NK-92 (cell line): ENCODE measurements at regions not wholly inside any gene's neighbourhood (a gene's known extent, or its start where the extent isn't known, plus 50 kb on each side); places are given as distances from the start of the nearest gene placed in this dataset.
"Not testable (repeated sequence)": the region's sequence is repeated elsewhere in the genome, so short reads cannot be mapped to it uniquely, and the experiment has no call there.

ENCODE experiments used
- DNase-seq: peaks from one replicate; lab custom pipeline; 2025; ENCODE audit not compliant: unreplicated experiment; lab: John Stamatoyannopoulos, UW

GRCh38 chr9:94033383-94033782 is 50.9 kb upstream of the PTPDC1 start:
- no peak for DNase-seq

DNA sequence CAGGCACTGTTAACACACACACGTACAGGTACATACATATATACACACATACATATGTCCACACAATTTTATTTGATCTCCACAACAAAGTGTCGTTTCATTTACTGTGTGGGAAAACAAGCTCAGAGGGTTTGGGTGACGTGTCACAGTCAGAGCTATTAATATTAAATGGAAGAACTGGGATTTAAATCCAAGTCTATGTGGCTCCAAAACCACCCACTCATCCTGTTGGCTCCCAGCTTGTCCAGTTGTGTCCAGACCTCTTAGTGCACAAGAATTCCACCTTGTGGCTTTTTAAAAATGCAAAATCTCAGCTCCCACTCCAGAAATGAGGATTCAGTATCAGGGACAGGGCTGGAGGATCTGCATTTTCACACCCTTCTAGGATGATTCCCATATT is 52.3 kb upstream of the PTPDC1 start:
- no peak for DNase-seq

DNA sequence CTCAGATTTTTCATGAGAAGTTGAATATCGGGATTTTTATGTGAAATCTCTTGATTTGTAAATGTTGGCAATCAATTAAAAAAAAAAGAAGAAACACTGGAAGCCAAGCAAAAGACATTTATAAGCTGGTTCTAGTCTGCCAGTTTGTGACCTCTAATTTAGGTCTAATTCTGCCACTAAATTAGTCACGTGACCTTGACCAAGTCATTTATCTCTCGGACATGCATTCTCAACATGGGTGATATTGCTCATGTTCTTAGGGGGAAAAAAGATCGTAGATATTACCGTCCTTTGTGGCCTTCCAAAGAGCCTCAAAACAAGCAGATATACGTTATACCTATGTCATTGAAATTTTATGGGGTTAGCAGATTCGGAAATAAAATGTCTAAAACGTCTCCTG is 52.9 kb upstream of the PTPDC1 start:
- no peak for DNase-seq

DNA sequence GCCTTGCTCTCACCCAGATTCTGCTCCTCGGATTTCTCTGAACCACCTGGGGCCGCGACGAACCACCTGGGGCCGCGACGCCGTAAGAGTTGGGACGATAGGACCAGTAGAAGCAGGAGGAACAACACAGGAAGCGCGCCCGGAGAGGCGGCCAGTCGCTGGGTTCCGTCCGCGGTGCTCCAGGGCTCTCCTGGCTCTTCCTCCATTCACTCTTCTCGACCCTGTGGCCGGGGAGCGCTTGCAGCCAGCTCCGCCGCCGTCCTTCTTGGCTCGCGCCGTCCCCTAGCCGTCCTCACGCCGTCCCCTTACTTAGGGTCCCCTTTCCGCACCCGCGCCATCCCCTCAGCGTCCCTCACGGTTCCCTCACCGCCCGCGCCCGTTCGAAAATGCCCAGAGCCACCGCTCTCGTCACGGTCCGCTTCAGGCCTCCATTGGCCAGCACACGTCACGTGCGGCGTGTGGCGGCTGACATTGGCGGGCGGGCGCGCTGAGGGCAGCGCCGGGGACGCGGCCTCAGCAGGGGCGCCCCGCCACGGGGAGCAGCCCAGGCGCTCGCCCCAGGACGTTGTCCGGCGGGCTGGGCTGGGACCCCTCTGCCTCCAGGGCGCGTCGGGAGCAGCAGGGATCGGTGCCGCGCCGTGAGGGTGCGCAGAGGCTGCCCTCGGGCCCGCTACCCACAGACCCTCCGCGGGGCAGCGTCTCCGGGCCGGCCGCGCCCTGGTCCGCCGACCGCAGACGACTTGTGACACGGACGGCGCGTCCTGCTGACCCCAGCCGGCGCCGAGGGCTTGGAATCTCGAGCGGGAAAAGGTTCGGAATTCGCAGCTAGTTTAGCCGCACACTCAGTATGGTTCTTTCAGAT is 53.7 kb upstream of the PTPDC1 start:
- DNase-seq, result peak; percentile 8

DNA sequence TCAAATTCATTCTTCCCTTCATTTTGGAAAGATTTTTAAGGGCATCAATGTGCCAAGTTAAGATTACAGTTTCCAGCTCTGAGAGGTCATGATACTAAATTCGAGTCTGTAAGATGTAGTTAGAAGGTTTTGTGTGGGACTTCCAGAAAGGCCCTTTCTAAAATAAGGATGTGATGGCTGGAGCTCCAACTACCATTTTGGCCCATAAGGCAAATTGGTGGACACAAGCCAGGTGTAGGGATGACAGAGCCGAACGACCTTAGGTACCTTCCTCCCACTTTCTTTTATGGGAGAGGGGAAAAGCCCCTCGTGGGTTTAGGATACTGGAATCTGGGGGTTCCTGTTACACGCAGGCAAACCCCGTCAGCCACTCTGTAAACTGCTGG is 54.3 kb upstream of the PTPDC1 start:
- DNase-seq, result no peak

DNA sequence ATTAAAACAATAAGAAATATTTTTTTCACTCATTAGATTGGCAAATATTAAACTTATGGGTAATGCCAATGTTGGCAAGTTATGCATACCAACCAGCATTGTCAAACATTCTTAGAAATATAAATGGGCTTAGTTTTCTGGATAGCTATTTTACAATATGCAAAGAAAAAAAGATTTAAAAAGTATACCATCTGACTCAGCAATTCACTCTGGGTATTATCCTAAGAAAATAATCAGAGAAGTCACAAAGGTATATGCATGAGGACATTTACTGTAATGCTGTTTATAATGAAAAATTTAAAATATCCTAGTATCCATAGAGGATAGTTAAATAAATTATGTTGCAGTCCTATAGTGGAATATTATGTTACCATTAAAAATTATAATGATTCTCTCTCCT is 57.4 kb upstream of the PTPDC1 start:
- no peak for DNase-seq

DNA sequence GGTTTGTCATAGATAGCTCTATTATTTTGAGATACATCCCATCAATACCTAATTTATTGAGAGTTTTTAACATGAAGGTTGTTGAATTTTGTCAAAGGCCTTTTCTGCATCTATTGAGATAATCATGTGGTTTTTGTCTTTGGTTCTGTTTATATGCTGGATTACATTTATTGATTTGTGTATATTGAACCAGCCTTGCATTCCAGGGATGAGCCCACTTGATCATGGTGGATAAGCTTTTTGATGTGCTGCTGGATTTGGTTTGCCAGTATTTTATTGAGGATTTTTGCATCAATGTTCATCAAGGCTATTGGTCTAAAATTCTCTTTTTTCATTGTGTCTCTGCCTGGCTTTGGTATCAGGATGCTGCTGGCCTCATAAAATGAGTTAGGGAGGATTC is 61.8 kb upstream of the PTPDC1 start:
- not testable (repeated sequence) for DNase-seq

DNA sequence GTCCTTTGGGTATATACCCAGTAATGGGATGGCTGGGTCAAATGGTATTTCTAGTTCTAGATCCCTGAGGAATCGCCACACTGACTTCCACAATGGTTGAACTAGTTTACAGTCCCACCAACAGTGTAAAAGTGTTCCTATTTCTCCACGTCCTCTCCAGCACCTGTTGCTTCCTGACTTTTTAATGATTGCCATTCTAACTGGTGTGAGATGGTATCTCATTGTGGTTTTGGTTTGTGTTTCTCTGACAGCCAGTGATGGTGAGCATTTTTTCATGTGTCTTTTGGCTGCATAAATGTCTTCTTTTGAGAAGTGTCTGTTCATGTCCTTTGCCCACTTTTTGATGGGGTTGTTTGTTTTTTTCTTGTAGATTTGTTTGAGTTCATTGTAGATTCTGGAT is 63.4 kb upstream of the PTPDC1 start:
- not testable (repeated sequence) for DNase-seq

DNA sequence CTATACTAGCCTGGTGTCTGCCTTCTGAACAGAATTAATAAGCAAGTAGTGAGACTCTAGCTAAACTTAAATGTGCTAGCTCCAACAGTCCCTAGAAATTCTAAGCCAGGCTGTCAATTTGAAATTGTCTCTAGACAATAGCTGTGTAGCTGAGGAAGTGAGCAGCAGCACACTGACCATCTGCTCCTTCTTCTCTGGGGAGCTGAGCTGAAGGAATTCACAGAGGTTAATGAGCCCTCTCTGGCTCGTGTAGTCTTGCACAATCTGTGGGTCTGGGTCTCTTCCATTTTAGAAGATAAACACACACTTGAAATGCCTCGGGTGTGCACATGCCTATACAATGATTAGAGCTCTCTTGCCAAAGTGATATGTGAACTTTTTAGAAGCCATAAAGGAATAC is 63.5 kb upstream of the BARX1 start:
- no peak for DNase-seq

GRCh38 chr9:94017939-94018531 is 62.9 kb upstream of the BARX1 start:
- no peak for DNase-seq

- no peak for DNase-seq
Observed at GRCh38 chr9:94016744-94017143, 61.6 kb upstream of the BARX1 start.

GRCh38 chr9:94014920-94015319 is 59.8 kb upstream of the BARX1 start:
- no peak for DNase-seq

DNA sequence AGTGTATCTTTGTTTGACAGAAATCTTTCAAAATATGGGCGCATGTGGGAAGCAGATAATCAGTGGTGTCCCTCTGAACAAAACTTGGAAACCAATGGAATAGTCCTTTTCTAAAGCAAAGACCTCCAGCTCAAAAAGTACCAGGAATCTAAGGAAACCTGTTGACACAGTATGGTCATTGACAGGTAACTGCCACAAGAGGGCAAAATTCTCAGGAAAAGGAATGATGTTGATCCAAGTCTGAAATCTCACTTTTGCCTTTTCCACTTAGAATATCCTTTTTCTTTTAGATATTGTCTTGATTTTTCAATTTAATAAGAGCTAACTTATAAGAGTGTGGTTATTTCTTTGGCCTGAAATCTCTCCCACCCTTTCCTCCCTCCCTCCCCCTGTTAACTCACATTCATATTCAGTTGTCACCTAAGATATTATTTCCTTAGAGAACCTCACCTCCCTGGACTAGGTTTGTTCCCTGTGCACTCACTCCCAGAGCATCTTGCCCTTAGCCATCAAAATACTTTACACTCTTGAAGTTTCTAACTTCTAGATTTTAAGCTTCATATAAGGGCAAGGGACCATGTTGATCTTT is 59.0 kb upstream of the BARX1 start:
- no peak for DNase-seq

GRCh38 chr9:94010980-94011533 is 55.9 kb upstream of the BARX1 start:
- no peak for DNase-seq

DNA sequence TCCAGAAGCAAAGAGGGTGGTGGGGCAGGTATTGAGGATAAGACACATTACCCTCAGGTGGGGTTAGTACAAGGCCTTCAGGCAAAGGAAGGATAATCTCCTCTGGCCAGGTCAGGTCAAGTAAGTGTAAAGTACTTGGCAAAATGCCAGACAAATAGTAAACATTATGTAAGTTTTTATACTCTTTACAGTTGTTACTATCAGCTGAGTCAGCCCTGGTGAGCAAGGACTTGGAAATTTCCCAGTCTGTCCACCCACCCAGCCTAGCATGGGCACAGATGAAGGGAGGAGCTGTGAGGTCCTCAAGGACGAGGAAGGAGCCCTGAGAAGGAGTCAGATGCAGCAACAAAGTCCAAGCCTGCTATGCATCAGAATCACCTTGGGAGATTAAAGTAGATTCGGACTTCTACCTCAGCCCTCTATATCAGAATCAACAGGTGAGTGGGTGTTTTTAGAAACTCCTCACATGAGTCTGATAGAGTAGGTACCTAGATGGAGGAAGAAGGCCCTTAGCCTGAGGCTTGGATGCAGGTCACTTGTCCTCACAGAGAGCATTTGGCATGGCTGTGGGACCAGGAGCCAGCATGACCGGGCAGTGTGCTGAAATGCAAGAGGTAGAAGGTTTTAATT is 50.2 kb upstream of the BARX1 start:
- no peak for DNase-seq
